Neuronal stem cell (in vitro differentiated cells): ENCODE measurements at regions not wholly inside any gene's neighbourhood (a gene's known extent, or its start where the extent isn't known, plus 50 kb on each side); places are given as distances from the start of the nearest gene placed in this dataset.

Source experiments
- DNase-seq: peaks from one replicate; pipeline ENCODE4 v3.0.0-alpha.2; 2013; ENCODE audit warnings: low spot score
- H2AFZ ChIP-seq: one replicate; pipeline ENCODE4 v1.6.1; 2013; ENCODE audit warnings: mild to moderate bottlenecking, low read length, inconsistent platforms
- H2AK5ac ChIP-seq: 2 replicates; pipeline ENCODE4 v1.6.1; 2013; ENCODE audit warnings: low read depth, mild to moderate bottlenecking, inconsistent platforms, low read length, moderate library complexity, mixed read lengths
- H2BK120ac ChIP-seq: 2 replicates; pipeline ENCODE4 v1.6.1; 2013; ENCODE audit warnings: low read depth, mild to moderate bottlenecking, inconsistent platforms, low read length, moderate library complexity, mixed read lengths
- H2BK12ac ChIP-seq: one replicate; pipeline ENCODE4 v1.6.1; 2013; ENCODE audit warnings: low read length, inconsistent platforms
- H2BK15ac ChIP-seq: 2 replicates; pipeline ENCODE4 v1.6.1; 2013; ENCODE audit warnings: mild to moderate bottlenecking, low read length, inconsistent platforms, mixed read lengths
- H2BK5ac ChIP-seq: one replicate; pipeline ENCODE4 v1.6.1; 2013; ENCODE audit warnings: inconsistent platforms, mild to moderate bottlenecking, low read length, moderate library complexity
- H3K14ac ChIP-seq: one replicate; pipeline ENCODE4 v1.6.1; 2013; ENCODE audit warnings: low read length, inconsistent platforms
- H3K18ac ChIP-seq: 2 replicates; pipeline ENCODE4 v1.6.1; 2013; ENCODE audit warnings: low read length, inconsistent platforms
- H3K23ac ChIP-seq: 2 replicates; pipeline ENCODE4 v1.6.1; 2013; ENCODE audit warnings: low read depth, mild to moderate bottlenecking, mixed read lengths, low read length, inconsistent platforms; ENCODE audit not compliant: poor library complexity
- H3K27ac ChIP-seq: replicated peaks from 3 replicates; pipeline ENCODE4 v1.5.1; 2013; ENCODE audit warnings: low read length, inconsistent platforms
- H3K27me3 ChIP-seq, 3 experiments: 2 replicates each; pipeline ENCODE4 v1.6.1; 2013; ENCODE audit warnings: low read length in 3 of 3, mild to moderate bottlenecking in 2 of 3, inconsistent platforms in 1 of 3, low read depth in 1 of 3, mixed read lengths in 1 of 3, moderate library complexity in 1 of 3; ENCODE audit not compliant: control insufficient read depth in 3 of 3, insufficient read depth in 3 of 3
- H3K36me3 ChIP-seq, 2 donors: replicated peaks in 1 of 2; 2 replicates each; pipeline ENCODE4 v1.6.1; 2013; ENCODE audit warnings: low read length in 2 of 2; ENCODE audit not compliant: control insufficient read depth in 2 of 2, insufficient read depth in 2 of 2
- H3K4ac ChIP-seq: 2 replicates; pipeline ENCODE4 v1.6.1; 2013; ENCODE audit warnings: inconsistent platforms, mild to moderate bottlenecking, low read length, moderate library complexity
- H3K4me1 ChIP-seq, 2 donors: 1 replicate in 1 of 2; 2 replicates in 1 of 2; pipeline ENCODE4 v1.6.1; 2013; ENCODE audit warnings: low read length in 2 of 2, low read depth in 1 of 2; ENCODE audit not compliant: control insufficient read depth in 2 of 2, insufficient read depth in 1 of 2
- H3K4me2 ChIP-seq: one replicate; pipeline ENCODE4 v1.6.1; 2013; ENCODE audit warnings: mild to moderate bottlenecking, low read length, inconsistent platforms; ENCODE audit not compliant: insufficient read depth, poor library complexity, severe bottlenecking
- H3K4me3 ChIP-seq, 2 donors: 2 replicates each; pipeline ENCODE4 v1.5.1; 2013; ENCODE audit warnings: low read length in 2 of 2, mild to moderate bottlenecking in 2 of 2, inconsistent platforms in 1 of 2, moderate library complexity in 1 of 2
- H3K79me1 ChIP-seq: one replicate; pipeline ENCODE4 v1.6.1; 2013; ENCODE audit warnings: low read depth, mild to moderate bottlenecking, inconsistent platforms, low read length, moderate library complexity
- H3K9ac ChIP-seq: one replicate; pipeline ENCODE4 v1.6.1; 2013; ENCODE audit warnings: mild to moderate bottlenecking, low read depth, low read length, inconsistent platforms; ENCODE audit not compliant: poor library complexity
- H3K9me3 ChIP-seq, 2 donors: replicated peaks in 1 of 2; 2 replicates each; pipeline versions ENCODE3 to v1.6.1; 2013; ENCODE audit warnings: low read length in 2 of 2, mild to moderate bottlenecking in 2 of 2, inconsistent platforms in 1 of 2, low read depth in 1 of 2, mixed read lengths in 1 of 2, moderate library complexity in 1 of 2; ENCODE audit not compliant: control insufficient read depth in 2 of 2, insufficient read depth in 1 of 2
- H4K8ac ChIP-seq: one replicate; pipeline ENCODE4 v1.6.1; 2013; ENCODE audit warnings: low read depth, mild to moderate bottlenecking, inconsistent platforms, low read length, moderate library complexity
- H4K91ac ChIP-seq: one replicate; pipeline ENCODE4 v1.6.1; 2013; ENCODE audit warnings: low read length, low read depth, mild to moderate bottlenecking, inconsistent platforms; ENCODE audit not compliant: poor library complexity
- WGBS, 2 donors: extraction: QIAGEN DNeasy Blood & Tissue Kit; methylation state at CpG; one replicate each; pipeline ENCODE4 v1.1.7; 2013; ENCODE audit warnings: missing lambda C conversion rate in 2 of 2, mixed read lengths in 1 of 2; ENCODE audit not compliant: insufficient read length in 2 of 2, insufficient replicate concordance in 1 of 2; ENCODE audit errors: extremely low coverage in 2 of 2; 5-methylcytosine and 5-hydroxymethylcytosine counted together

DNA sequence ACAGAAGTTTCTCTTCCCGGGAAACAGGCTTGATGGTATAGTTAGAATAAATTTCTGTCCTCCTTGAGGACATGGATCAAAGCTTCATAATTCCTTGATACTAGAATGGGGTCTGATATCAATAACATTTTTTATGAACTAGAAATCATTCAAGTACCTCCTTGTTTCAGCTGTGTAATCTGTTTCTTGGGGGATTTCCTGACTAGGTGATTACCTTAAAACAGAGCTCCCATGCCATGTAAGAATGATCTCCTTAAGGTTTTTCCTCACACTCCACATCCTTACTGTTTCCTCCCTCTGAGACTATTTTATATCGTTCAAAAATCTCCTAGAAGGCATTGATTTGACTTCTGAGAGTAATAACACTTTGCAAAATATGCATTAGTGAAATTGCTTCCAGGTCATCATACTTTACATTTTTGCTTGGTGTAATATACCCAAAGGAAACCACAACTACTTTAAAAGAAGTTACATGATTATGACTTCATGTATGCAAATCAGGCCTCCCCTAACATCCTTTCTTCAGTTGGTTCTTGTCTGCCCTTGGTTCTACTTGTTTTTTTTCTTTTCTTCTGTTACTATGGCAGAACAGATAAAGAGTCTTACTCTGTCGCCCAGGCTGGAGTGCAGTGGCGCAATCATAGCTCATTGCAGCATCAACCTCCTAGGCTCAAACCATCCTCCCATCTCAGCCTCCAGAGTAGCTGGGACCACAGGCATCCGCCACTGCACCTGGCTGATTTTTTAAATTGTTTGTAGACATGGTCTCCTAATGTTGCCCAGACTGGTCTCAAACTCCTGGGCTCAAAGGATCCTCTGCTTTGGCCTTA, 388.8 kb downstream of the ZFHX3 start:
- Histone ChIP-seq H2BK5ac (no peak overlapping the region), H4K91ac (no peak overlapping the region), H4K8ac (peak overlapping the region; percentile 17), H2BK12ac (no peak overlapping the region), H3K9ac (no peak overlapping the region), H3K4me1 (no peaks in the 10 kb centered on the region), H2AK5ac (no peak overlapping the region), H3K18ac (no peak overlapping the region), H3K4me2 (no peak overlapping the region), H2AFZ (no peak overlapping the region), H3K23ac (no peak overlapping the region), H3K4me3 (no peak overlapping the region), H3K27ac (no peak overlapping the region), H3K4ac (no peak overlapping the region), H2BK120ac (no peak overlapping the region), H3K9me3 (peaks cover 0 to 10% of the 10 kb centered on the region in 2 donors), H3K36me3 (no peaks in the 10 kb centered on the region), H3K14ac (no peak overlapping the region), H2BK15ac (no peak overlapping the region), H3K27me3 (no peaks in the 10 kb centered on the region), H3K79me1 (no peaks in the 10 kb centered on the region)
- DNase-seq: no peak
- WGBS, 2 donors: no CpG with 5 or more reads among the region's 5 CpGs

GRCh38 chr16:72657791-72658190, 390.1 kb downstream of the ZFHX3 start:
- Histone ChIP-seq H3K4me2 (no peak overlapping the region), H3K79me1 (no peaks in the 10 kb centered on the region), H2AK5ac (no peak overlapping the region), H2BK120ac (no peak overlapping the region), H3K9me3 (peaks cover 0 to 10% of the 10 kb centered on the region in 2 donors), H3K4me3 (no peak overlapping the region), H3K9ac (no peak overlapping the region), H4K8ac (no peak overlapping the region), H2BK15ac (no peak overlapping the region), H3K4me1 (no peaks in the 10 kb centered on the region), H3K4ac (no peak overlapping the region), H2BK12ac (no peak overlapping the region), H3K18ac (no peak overlapping the region), H4K91ac (no peak overlapping the region), H3K27ac (no peak overlapping the region), H3K36me3 (no peaks in the 10 kb centered on the region), H3K27me3 (no peaks in the 10 kb centered on the region), H2BK5ac (no peak overlapping the region), H3K23ac (no peak overlapping the region), H3K14ac (no peak overlapping the region), H2AFZ (no peak overlapping the region)
- DNase-seq: no peak

- Histone ChIP-seq H3K4me3 (no peak overlapping the region), H3K27ac (no peak overlapping the region), H3K4me1 (no peaks in the 10 kb centered on the region), H3K14ac (no peak overlapping the region), H2BK12ac (no peak overlapping the region), H3K4ac (no peak overlapping the region), H2BK120ac (no peak overlapping the region), H3K27me3 (no peaks in the 10 kb centered on the region), H3K79me1 (no peaks in the 10 kb centered on the region), H3K18ac (no peak overlapping the region), H2AFZ (no peak overlapping the region), H2BK15ac (no peak overlapping the region), H3K4me2 (no peak overlapping the region), H3K9me3 (peaks cover 0 to 12% of the 10 kb centered on the region in 2 donors), H3K9ac (no peak overlapping the region), H2AK5ac (no peak overlapping the region), H4K8ac (no peak overlapping the region), H2BK5ac (no peak overlapping the region), H3K36me3 (no peaks in the 10 kb centered on the region), H4K91ac (no peak overlapping the region), H3K23ac (no peak overlapping the region)
- DNase-seq: no peak
- WGBS, 2 donors: no CpG with 5 or more reads among the region's 1 CpG
Observed at GRCh38 chr16:72657164-72657563, 390.8 kb downstream of the ZFHX3 start.

DNA sequence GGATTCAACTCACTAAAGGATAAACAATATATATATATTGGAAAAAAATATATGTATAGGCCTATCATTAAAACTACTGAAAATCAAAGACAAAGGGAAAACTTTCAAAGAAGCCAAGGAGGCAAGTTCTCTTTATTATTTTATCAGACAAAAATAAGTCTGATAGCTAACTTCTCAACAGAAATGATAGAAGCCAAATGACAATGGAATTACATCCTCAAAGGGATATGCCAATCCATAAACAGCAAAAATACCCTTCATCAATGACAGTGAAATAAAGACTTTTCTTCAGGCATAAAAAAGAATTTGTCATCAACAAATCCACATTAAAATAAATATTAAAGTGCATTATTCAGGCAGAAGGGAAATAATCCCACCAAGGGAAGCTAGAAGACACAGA, 393.4 kb downstream of the ZFHX3 start:
- no peak overlapping the region for H2BK5ac ChIP-seq
- no peak overlapping the region for H3K27ac ChIP-seq
- H3K4me3 ChIP-seq: no peak overlapping the region
- H3K23ac ChIP-seq: no peak overlapping the region
- no peak overlapping the region for H3K4ac ChIP-seq
- H3K27me3 ChIP-seq: no peaks in the 10 kb centered on the region
- no peak overlapping the region for H4K8ac ChIP-seq
- no peaks in the 10 kb centered on the region for H3K4me1 ChIP-seq
- no peak overlapping the region for H4K91ac ChIP-seq
- H3K18ac ChIP-seq: no peak overlapping the region
- DNase-seq: no peak
- no peak overlapping the region for H2AFZ ChIP-seq
- no peak overlapping the region for H3K14ac ChIP-seq
- H2BK12ac ChIP-seq: no peak overlapping the region
- no peak overlapping the region for H2BK120ac ChIP-seq
- H2BK15ac ChIP-seq: no peak overlapping the region
- no peaks in the 10 kb centered on the region for H3K36me3 ChIP-seq
- H3K9me3 ChIP-seq: peaks cover 0 to 9% of the 10 kb centered on the region in 2 donors
- no peak overlapping the region for H2AK5ac ChIP-seq
- no peak overlapping the region for H3K4me2 ChIP-seq
- H3K9ac ChIP-seq: no peak overlapping the region
- no peaks in the 10 kb centered on the region for H3K79me1 ChIP-seq
